Breast epithelium (tissue), 4 donors: ENCODE measurements at regions not wholly inside any gene's neighbourhood (a gene's known extent, or its start where the extent isn't known, plus 50 kb on each side); places are given as distances from the start of the nearest gene placed in this dataset.

Source experiments
- DNase-seq, 2 donors: peaks; one replicate each; pipeline ENCODE4 v3.0.0-alpha.2; 2019; ENCODE audit warnings: low spot score in 2 of 2
- H3K27ac ChIP-seq, 2 donors: fragments of 200-600 bp; sonication (generic) in 1 of 2; one replicate each; pipeline ENCODE4 v1.5.1; 2016 to 2019; ENCODE audit warnings: mild to moderate bottlenecking in 1 of 2
- H3K27me3 ChIP-seq, 2 donors: fragments of 200-600 bp; sonication (generic) in 1 of 2; one replicate each; pipeline versions ENCODE4 v1.5.1 to v1.6.0; 2017 to 2019; ENCODE audit warnings: control low read depth in 1 of 2, mild to moderate bottlenecking in 1 of 2
- H3K36me3 ChIP-seq: fragments of 200-600 bp; one replicate; pipeline ENCODE4 v1.5.1; 2019
- H3K4me1 ChIP-seq, 2 donors: fragments of 200-600 bp; sonication (generic); one replicate each; pipeline ENCODE4 v1.5.1; 2016 to 2019; ENCODE audit warnings: control low read depth in 1 of 2
- H3K4me3 ChIP-seq, 3 donors: fragments of 200-600 bp; sonication (generic); 1 replicate in 2 of 3; 2 replicates in 1 of 3; pipeline ENCODE4 v1.5.1; 2016 to 2019; ENCODE audit warnings: mild to moderate bottlenecking in 3 of 3, moderate library complexity in 2 of 3
- H3K9me3 ChIP-seq, 2 donors: fragments of 200-600 bp; sonication (generic) in 1 of 2; one replicate each; pipeline ENCODE4 v1.5.1; 2016 to 2019; ENCODE audit warnings: control low read depth in 1 of 2
- CTCF ChIP-seq, 3 donors: fragments of 450-650 bp; IDR thresholded peaks; one replicate each; pipeline ENCODE4 v1.5.1; 2016 to 2017; ENCODE audit warnings: antibody characterized with exemption in 3 of 3, mild to moderate bottlenecking in 3 of 3, moderate library complexity in 3 of 3
- POLR2A ChIP-seq: fragments of 450-650 bp; IDR thresholded peaks from one replicate; pipeline ENCODE4 v1.6.1; 2016; ENCODE audit warnings: antibody characterized with exemption, mild to moderate bottlenecking, moderate library complexity
- POLR2AphosphoS5 ChIP-seq, 3 donors: sonication (generic); formaldehyde crosslinking; IDR thresholded peaks; one replicate each; pipeline ENCODE4 v1.6.1; 2017; ENCODE audit warnings: antibody characterized with exemption in 3 of 3
- intact Hi-C: fragments of 100-400 bp; cut with DNase I; formaldehyde crosslinking; loops from one replicate; pipeline ENCODE4 v1.15.1; 2023; ENCODE audit warnings: low total_unique reads

DNA sequence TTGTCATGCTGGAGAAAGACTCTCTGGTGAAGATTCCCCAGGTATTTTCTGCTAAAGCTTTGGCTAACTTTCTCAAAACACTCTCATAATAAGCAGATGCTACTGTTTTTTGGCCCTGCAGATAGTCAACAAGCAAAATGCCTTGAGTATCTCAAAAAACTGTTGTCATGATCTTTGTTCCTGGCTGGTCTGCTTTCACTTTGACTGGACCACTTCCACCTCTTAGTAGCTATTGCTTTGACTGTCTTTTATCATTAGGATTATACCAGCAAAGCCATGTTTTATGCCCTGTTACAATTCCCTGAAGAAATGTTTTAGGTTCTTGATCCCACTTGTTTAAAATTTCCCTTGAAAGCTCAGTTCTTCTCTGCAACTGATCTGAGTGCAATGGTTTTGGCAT lies 231.5 kb downstream of the SLC7A11 start:
- no peaks in the 10 kb centered on the region for H3K4me1 ChIP-seq
- no peaks in the 10 kb centered on the region for H3K36me3 ChIP-seq
- H3K4me3 ChIP-seq = no peak overlapping the region
- intact Hi-C loops = no loop called here
- TF ChIP-seq POLR2A (no peak), CTCF (IDR thresholded peaks at IDR 0.05) (no peak), POLR2AphosphoS5 (IDR thresholded peaks at IDR 0.05) (no peak)
- H3K27me3 ChIP-seq = no peaks in the 10 kb centered on the region
- no peak overlapping the region for H3K27ac ChIP-seq
- no peaks in the 10 kb centered on the region for H3K9me3 ChIP-seq
- no peak for DNase-seq

DNA sequence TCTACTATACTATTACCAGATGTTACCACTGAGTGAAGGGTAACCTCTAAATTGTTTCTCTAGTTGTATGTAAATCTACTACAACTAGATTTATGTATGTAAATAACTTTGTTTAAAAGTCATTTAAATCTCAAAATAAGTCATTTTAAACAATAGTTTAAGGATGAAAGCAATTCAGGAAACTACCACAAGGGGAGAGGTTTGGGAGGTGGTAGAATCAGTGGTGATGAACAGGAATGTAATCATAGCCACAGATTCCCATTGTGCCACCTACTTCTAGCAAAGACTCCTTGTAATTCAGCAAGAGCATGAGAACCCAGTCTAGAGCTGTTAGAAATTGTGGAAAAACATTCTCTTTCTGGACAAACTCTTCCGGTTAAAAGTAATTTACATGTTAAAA lies 234.6 kb downstream of the SLC7A11 start:
- Histone ChIP-seq H3K9me3 (no peaks in the 10 kb centered on the region), H3K4me3 (no peak overlapping the region), H3K27me3 (no peaks in the 10 kb centered on the region), H3K27ac (no peak overlapping the region), H3K36me3 (no peaks in the 10 kb centered on the region), H3K4me1 (no peaks in the 10 kb centered on the region)
- TF ChIP-seq POLR2AphosphoS5 (IDR thresholded peaks at IDR 0.05) = no peak
- TF ChIP-seq CTCF (IDR thresholded peaks at IDR 0.05) = no peak
- TF ChIP-seq POLR2A = no peak
- intact Hi-C loops = no loop called here
- DNase-seq = no peak

DNA sequence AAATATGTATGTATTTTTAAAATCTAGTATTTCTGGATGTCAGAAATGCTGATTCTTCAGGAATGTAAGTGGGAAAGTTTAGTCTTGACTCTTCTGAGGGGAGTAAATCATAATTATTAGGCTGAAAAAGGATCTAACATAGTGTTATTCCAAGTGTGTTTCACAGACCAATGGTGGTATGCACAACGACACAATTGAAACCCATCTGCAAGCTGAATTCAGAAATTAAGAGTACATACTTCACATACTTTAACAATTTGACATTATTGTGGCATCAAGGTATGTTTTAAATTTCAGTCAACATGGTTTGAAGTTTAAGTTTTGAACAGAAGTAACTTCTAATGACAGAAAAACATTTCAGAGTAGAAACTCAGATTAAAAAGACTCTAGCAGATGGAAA lies 236.7 kb downstream of the SLC7A11 start:
- DNase-seq = no peak
- H3K27ac ChIP-seq = no peak overlapping the region
- no peaks in the 10 kb centered on the region for H3K36me3 ChIP-seq
- intact Hi-C loops = no loop called here
- H3K4me1 ChIP-seq = no peaks in the 10 kb centered on the region
- no peaks in the 10 kb centered on the region for H3K9me3 ChIP-seq
- no peak overlapping the region for H3K4me3 ChIP-seq
- H3K27me3 ChIP-seq = no peaks in the 10 kb centered on the region
- no peak for TF ChIP-seq POLR2AphosphoS5 (IDR thresholded peaks at IDR 0.05)
- TF ChIP-seq POLR2A = no peak
- no peak for TF ChIP-seq CTCF (IDR thresholded peaks at IDR 0.05)

DNA sequence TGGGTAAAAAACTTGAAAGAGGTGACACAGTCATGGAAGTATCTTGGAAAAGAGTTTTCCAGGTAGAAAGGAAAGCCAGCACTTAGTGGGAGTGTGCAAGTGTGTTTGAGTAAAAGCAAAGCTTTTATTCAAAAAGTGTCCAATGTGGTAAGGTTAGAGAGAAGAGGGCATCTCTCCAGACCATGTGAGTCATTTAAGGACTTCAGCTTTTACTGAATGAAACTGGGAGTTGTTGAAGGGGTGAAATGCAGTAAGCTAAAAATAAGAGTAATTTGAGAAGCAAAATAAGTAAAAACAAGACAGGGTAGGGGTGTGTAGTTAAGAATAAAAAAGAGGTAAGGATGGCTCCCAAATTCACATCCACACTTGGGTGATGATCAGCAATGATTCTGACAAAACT lies 238.9 kb downstream of the SLC7A11 start:
- TF ChIP-seq POLR2AphosphoS5 (IDR thresholded peaks at IDR 0.05) (no peak), POLR2A (no peak), CTCF (IDR thresholded peaks at IDR 0.05) (no peak)
- intact Hi-C loops = no loop called here
- no peaks in the 10 kb centered on the region for H3K4me1 ChIP-seq
- H3K9me3 ChIP-seq = no peaks in the 10 kb centered on the region
- H3K27ac ChIP-seq = no peak overlapping the region
- H3K36me3 ChIP-seq = no peaks in the 10 kb centered on the region
- DNase-seq = no peak
- H3K27me3 ChIP-seq = no peaks in the 10 kb centered on the region
- H3K4me3 ChIP-seq = no peak overlapping the region

GRCh38 chr4:137998666-137999429 lies 243.3 kb downstream of the SLC7A11 start:
- Histone ChIP-seq H3K4me1 (no peaks in the 10 kb centered on the region), H3K9me3 (no peaks in the 10 kb centered on the region), H3K4me3 (no peak overlapping the region), H3K27me3 (no peaks in the 10 kb centered on the region), H3K27ac (peak overlapping the region; percentile 60 to 76), H3K36me3 (no peaks in the 10 kb centered on the region)
- TF ChIP-seq POLR2A (no peak), POLR2AphosphoS5 (IDR thresholded peaks at IDR 0.05) (no peak), CTCF (IDR thresholded peaks at IDR 0.05) (no peak)
- DNase-seq = no peak
- intact Hi-C loops = no loop called here
